Omental fat pad (tissue), 3 donors: ENCODE measurements at regions not wholly inside any gene's neighbourhood (a gene's known extent, or its start where the extent isn't known, plus 50 kb on each side); places are given as distances from the start of the nearest gene placed in this dataset.

Source experiments
- ATAC-seq: fragments of 150-250 bp; one replicate; pipeline ENCODE4 v1.9.1; 2016; ENCODE audit warnings: mild to moderate bottlenecking, moderate library complexity; ENCODE audit not compliant: low FRiP score
- DNase-seq: peaks from one replicate; pipeline ENCODE4 v3.0.0-alpha.2; 2019; ENCODE audit warnings: low spot score
- TF ChIP-seq, protein P1 (sequence below), 3 donors: fragments of 450-650 bp; IDR thresholded peaks; one replicate each; pipeline ENCODE4 v1.5.1; 2016 to 2017; ENCODE audit warnings: antibody characterized with exemption in 3 of 3, mild to moderate bottlenecking in 3 of 3, moderate library complexity in 2 of 3

DNA sequence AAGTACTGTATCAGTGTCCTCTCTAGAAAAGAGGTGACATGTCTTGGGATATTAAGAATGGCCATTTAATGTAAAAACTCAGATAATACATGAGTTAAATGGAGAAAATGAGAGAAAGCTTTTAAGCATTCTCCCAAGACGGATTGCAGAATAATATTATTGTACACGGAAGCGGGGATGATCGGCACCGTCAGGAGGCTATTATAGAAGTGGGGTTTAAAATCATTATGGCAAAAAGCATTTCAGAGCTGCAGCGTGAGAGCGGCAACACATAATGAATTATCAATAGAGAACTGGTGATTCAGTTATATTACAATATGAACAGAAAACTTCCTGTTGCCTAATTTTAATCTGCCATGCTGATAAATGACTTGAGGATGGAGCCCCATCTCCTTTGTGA is 261.7 kb upstream of the IRX3 start:
- ATAC-seq (no peak), DNase-seq (no peak)
- TF ChIP-seq, protein P1, sequence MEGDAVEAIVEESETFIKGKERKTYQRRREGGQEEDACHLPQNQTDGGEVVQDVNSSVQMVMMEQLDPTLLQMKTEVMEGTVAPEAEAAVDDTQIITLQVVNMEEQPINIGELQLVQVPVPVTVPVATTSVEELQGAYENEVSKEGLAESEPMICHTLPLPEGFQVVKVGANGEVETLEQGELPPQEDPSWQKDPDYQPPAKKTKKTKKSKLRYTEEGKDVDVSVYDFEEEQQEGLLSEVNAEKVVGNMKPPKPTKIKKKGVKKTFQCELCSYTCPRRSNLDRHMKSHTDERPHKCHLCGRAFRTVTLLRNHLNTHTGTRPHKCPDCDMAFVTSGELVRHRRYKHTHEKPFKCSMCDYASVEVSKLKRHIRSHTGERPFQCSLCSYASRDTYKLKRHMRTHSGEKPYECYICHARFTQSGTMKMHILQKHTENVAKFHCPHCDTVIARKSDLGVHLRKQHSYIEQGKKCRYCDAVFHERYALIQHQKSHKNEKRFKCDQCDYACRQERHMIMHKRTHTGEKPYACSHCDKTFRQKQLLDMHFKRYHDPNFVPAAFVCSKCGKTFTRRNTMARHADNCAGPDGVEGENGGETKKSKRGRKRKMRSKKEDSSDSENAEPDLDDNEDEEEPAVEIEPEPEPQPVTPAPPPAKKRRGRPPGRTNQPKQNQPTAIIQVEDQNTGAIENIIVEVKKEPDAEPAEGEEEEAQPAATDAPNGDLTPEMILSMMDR (IDR thresholded peaks at IDR 0.05), result no peak

DNA sequence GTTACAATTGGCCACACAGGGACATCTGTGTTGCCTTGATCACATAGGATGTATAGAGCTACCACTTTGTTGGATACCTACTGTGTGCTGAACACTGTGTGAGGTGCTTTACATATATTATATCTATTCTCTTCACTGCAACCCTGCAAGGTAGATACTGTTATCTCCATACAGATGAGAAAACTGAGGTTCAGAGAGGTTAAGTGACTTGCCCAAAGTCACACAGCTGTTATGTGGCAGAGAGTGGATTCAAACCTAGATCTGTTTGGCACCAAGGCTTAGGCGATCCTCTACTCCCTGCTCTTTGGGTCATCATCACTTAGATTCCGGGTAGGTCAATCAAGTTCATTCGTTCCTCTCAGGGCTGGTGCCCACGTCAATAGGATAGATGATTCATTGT is 260.5 kb upstream of the IRX3 start:
- ATAC-seq, result no peak
- no peak for DNase-seq
- TF ChIP-seq, protein P1 (IDR thresholded peaks at IDR 0.05), result no peak

DNA sequence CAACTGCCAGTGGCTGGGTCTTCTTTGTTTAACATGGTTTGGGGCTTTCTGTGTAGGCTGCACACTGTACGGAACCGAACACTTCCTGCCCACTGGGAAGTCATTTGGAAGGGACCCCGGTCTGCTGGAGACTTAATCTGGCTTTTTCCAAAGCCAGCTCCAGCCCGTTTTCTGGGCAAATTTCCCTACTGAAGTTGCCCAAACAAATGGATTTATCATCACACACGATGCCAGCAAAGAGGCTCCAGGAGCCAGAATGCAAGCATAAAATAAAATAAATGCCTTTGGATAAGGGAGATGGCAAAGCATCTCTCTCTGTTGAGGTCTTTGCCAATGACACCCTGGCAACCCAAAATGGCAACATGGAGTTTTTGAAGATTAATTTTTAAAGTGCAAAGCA is 259.9 kb upstream of the IRX3 start:
- no peak for ATAC-seq
- DNase-seq, result no peak
- TF ChIP-seq, protein P1 (IDR thresholded peaks at IDR 0.05), result no peak

DNA sequence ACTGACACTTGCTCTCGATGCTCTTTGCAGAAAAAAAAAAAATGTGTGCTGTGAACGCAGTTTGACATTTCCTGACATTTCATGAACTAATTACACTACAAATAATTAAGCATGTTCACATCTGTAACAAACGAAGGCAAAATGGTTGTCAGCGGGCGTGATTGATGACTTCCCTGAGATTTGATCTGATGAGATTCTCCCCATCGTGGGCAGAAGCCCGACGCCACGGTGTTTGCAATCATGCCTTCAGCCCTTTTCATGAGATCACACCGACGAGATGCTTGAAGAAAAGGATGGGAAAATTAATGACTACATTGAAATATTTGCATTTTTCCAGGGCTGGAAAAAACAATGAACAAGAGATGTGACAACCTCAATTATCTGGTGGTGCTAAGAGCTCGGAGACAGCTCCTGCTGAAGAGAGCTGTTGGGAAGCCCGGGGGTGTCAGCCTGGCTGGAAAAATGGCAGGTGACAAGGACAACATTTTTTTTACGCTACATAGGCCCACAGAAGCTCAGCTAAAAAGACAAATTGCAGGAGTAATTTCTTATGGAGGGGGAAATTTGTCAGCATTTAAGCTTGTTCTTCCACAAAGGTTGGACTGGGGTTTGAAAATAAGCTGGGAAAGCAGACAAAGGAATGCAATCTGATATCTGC is 259.4 kb upstream of the IRX3 start:
- ATAC-seq (no peak), DNase-seq (no peak)
- TF ChIP-seq, protein P1 (IDR thresholded peaks at IDR 0.05), result no peak

DNA sequence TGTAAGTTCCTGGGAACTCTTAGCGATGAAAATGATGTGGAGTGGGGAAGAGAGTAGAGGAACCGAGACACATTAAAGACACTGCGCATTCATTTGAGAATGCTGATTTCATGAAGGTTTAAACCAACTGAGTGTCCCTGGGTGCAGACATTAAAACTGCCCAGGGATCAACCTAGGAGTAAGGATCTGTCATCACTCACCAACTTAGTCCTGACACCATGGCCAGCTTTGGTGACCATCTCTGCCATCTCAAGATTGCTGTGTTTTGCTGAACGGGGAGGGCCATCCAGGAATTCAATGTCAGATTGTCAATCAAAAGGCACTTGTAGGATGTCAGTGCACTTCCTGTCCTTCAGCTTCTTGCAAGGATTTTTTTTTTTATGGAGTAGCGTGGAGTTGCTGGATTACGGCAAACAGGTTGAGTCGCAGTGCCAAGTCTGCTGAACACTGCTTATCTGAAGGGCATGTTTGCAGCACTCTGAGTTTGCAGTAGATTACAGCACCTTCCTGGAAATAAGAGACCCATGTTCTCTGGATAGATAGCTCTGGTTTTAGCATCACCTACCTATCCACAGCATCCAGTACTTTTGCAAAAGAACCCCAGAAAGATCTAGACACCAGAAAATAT is 258.1 kb upstream of the IRX3 start:
- TF ChIP-seq, protein P1 (IDR thresholded peaks at IDR 0.05), result no peak
- ATAC-seq (no peak), DNase-seq (no peak)

DNA sequence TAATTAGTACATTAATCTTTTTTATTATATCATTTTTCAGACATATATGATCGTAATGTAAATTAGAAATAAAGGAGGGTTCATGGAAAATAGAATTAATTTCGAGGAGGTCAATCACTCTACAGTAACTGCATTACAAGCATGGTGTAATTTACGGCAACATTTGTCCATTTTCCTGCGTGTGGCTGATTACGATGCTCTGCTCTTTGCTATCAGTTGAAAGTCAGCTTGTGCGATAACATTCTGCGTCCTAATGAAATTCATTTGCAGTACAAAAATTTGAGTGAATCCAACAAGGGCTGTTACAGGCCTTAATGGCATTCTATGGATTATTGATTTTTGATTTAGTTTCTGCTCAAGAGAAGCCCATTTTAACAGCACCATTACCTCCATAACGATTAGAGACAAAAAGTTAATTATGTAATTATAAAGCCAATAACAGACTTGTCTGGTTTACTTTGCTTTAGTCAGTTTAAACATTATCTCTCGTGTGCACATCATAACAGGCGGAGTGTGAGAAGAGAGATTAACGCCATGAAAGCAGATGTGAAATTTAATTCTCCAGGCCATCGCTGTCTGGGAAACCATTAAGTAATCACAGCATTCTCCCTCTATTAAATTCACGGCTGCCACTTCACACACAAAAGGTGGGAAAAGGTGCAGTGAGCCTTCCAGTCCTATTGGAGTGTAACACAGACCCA is 256.4 kb upstream of the IRX3 start:
- DNase-seq, result no peak
- no peak for ATAC-seq
- TF ChIP-seq, protein P1 (IDR thresholded peaks at IDR 0.05), result no peak
